GM06990 (cell line): ENCODE measurements at regions not wholly inside any gene's neighbourhood (a gene's known extent, or its start where the extent isn't known, plus 50 kb on each side); places are given as distances from the start of the nearest gene placed in this dataset.

Experiments used
- DNase-seq: peaks from one replicate; pipeline ENCODE4 v3.0.0-alpha.2; 2011; ENCODE audit not compliant: insufficient read length; ENCODE audit errors: extremely low read depth
- H3K27me3 ChIP-seq: replicated peaks from 2 replicates; pipeline ENCODE4 v1.6.0; 2011; ENCODE audit warnings: low read length; ENCODE audit not compliant: control insufficient read depth, insufficient read depth
- H3K36me3 ChIP-seq: 2 replicates; pipeline ENCODE4 v1.5.1; 2011; ENCODE audit warnings: low read length; ENCODE audit not compliant: control insufficient read depth, insufficient read depth
- H3K4me3 ChIP-seq: replicated peaks from 2 replicates; pipeline ENCODE4 v1.5.1; 2011; ENCODE audit warnings: low read depth, mild to moderate bottlenecking, control low read depth, low read length
- TF ChIP-seq, protein P1 (sequence below): IDR thresholded peaks from 2 replicates; pipeline ENCODE4 v1.5.1; 2011; ENCODE audit warnings: low read length, control low read depth, mild to moderate bottlenecking, inconsistent platforms; ENCODE audit not compliant: insufficient read depth, poor library complexity, severe bottlenecking

DNA sequence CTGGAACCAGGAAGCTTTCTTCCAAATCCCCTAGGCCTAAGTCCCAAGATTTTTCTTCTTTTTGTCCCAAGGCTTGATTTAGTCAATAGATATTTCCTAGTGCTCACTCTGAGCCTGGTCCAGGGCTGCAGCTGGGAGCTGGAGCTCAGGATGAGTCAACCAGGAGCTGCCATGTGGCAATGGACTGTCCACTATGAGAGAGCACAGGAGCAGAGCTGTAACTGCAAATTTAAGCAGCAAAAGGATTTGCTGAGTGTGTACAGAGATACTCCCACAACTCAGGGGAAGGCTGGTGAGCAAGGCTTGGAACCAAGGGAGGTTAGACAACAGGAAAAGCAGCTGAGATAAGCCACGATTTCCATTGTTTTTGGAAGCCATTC lies 92.1 kb upstream of the CXCL12 start:
- no peak overlapping the region for H3K4me3 ChIP-seq
- H3K36me3 ChIP-seq = no peaks in the 10 kb centered on the region
- TF ChIP-seq, protein P1, sequence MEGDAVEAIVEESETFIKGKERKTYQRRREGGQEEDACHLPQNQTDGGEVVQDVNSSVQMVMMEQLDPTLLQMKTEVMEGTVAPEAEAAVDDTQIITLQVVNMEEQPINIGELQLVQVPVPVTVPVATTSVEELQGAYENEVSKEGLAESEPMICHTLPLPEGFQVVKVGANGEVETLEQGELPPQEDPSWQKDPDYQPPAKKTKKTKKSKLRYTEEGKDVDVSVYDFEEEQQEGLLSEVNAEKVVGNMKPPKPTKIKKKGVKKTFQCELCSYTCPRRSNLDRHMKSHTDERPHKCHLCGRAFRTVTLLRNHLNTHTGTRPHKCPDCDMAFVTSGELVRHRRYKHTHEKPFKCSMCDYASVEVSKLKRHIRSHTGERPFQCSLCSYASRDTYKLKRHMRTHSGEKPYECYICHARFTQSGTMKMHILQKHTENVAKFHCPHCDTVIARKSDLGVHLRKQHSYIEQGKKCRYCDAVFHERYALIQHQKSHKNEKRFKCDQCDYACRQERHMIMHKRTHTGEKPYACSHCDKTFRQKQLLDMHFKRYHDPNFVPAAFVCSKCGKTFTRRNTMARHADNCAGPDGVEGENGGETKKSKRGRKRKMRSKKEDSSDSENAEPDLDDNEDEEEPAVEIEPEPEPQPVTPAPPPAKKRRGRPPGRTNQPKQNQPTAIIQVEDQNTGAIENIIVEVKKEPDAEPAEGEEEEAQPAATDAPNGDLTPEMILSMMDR = no peak

DNA sequence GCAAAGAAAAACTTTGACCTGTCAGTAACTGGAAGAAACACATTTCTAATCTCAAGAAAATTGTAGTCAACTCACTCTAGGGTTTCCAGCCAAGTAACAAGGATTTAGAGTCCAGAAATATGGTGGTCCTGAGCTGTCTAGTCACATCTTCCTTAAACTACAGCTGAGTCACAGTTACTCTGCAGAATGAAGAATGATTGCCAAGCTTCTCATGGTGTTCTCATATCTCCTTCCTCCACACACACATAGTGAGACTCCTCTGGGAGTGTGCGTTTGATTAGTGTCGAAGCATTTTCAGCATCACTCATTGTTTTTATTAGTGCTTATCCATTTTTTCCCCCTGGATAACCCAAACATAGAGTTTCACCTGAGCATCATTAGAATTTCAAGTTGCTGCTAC lies 93.1 kb upstream of the CXCL12 start:
- DNase-seq = no peak
- H3K27me3 ChIP-seq = no peaks in the 10 kb centered on the region; the same call in 1 of the 2 replicates
- no peaks in the 10 kb centered on the region for H3K36me3 ChIP-seq
- no peak overlapping the region for H3K4me3 ChIP-seq
- TF ChIP-seq, protein P1 = no peak

More for the DNA sequence above, 92.1 kb upstream of the CXCL12 start:
- no peaks in the 10 kb centered on the region; the same call in 1 of the 2 replicates for H3K27me3 ChIP-seq
- no peak for DNase-seq

DNA sequence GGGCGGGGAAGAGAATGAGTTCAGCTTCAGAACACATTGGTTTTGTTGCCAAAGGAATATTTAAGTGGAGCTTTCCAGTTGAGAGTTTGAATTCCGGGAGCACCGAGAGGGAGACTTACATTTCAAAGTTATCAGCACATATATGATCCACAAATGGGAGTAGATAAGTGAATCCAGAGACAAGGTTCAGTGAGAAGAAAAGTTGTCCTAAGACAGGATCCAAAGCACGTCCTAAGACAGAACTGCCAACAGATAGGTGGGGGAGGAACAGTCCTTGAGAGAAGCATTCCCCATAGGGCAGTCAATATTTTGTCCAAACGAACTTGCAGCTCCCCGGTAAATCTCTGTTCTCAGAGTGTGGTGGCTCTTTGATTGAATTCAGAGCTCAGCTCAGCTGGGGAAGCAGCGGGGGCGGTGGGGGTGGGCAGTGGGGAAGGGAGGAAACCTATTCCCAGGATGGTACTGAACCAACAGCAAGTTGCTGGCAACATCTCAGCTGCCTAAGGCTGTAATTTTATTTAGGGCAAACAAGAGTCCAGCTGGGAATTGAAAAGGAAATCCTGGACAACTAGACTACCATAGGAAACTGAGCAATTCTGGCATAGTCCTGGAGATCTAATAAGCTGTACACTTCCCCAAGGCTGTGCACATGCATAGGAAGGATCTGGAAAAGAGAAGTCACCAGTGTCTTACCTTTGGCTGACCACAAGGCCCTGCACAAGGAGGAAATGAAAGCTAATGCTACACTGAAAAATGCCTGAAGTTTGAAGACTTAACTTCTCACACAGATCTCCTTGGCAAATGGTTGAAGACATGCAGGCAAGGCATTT lies 94.2 kb upstream of the CXCL12 start:
- Histone ChIP-seq H3K4me3 (no peak overlapping the region), H3K27me3 (no peaks in the 10 kb centered on the region; the same call in 1 of the 2 replicates), H3K36me3 (no peaks in the 10 kb centered on the region)
- no peak for DNase-seq
- TF ChIP-seq, protein P1 = no peak

DNA sequence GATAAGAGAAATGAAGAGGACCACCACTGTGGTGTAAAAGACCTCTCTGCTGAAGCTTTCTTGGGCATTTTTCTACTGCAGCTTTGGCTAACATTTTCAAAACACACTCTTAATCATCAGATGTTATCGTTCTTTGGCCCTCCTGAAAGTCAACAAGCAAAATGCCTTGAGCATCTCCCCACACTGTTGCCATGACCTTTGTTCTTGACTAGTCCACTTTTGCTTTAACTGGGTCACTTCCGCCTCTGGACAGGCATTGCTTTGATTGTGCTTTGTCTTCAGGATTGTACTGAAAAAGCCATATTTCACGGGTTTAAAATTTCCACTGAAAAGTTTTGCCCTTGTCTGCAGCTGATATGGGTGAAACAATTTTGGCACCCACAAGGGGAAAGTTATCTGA lies 107.8 kb upstream of the CXCL12 start:
- H3K27me3 ChIP-seq = no peaks in the 10 kb centered on the region
- H3K36me3 ChIP-seq = no peaks in the 10 kb centered on the region
- DNase-seq = no peak
- H3K4me3 ChIP-seq = no peak overlapping the region
- TF ChIP-seq, protein P1 = no peak

DNA sequence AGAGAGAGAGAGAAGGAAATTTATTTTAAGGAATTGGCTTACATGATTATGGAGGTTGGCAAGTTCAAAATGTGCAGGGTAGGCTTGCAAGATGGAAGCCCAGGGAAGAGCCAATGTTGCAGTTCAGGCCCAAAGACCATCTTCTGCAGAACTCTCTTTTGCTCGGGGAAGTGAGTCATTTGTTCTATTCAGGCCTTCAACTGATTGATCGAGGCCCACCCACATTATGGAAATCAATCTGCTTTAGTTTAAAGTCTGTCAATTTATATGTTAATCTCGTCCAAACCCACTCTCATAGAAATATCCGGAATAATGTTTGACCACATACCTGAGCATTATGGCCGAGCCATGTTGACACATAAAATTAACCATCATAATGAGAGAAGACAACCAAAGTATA lies 113.3 kb upstream of the CXCL12 start:
- Histone ChIP-seq H3K4me3 (no peak overlapping the region), H3K27me3 (no peaks in the 10 kb centered on the region), H3K36me3 (no peaks in the 10 kb centered on the region)
- TF ChIP-seq, protein P1 = no peak
- no peak for DNase-seq
